ENCODE measurements at regions not wholly inside any gene's neighbourhood (a gene's known extent, or its start where the extent isn't known, plus 50 kb on each side); places are given as distances from the start of the nearest gene placed in this dataset.

GRCh38 chr5:90223756-90224155 lies 185.8 kb downstream of the CETN3 start:
- no peaks in the 10 kb centered on the region for H3K9me3 ChIP-seq (replicated peaks; ENCODE audit: control insufficient read depth, insufficient read depth, low read length)
- DNase-seq (ENCODE audit: low read depth, low spot score) (no peak), FAIRE-seq (no peak)
- no TSS peak for BruUV-seq (replicated peaks)
- no peak overlapping the region for H3K9ac ChIP-seq (replicated peaks; ENCODE audit: extremely low read depth, insufficient read depth, low read length)
- no peaks in the 10 kb centered on the region for H3K79me2 ChIP-seq (ENCODE audit: control insufficient read depth, insufficient read depth, low read length)
- H3K9me1 ChIP-seq (replicated peaks; ENCODE audit: control insufficient read depth, extremely low read depth, insufficient read depth, low read length), result no peaks in the 10 kb centered on the region
- no peaks in the 10 kb centered on the region for H3K36me3 ChIP-seq (ENCODE audit: control insufficient read depth in 2 of 2, extremely low read depth in 1 of 2, insufficient read depth in 2 of 2, low read length in 2 of 2)
- H4K20me1 ChIP-seq (replicated peaks; ENCODE audit: control insufficient read depth, extremely low read depth, insufficient read depth, low read length), result no peaks in the 10 kb centered on the region
- peaks cover 27% of the 10 kb centered on the region for H3K4me1 ChIP-seq (ENCODE audit: control insufficient read depth, extremely low read depth, insufficient read depth, low read length)
- H2AFZ ChIP-seq (ENCODE audit: low read depth, low read length), result no peak overlapping the region
- H3K4me3 ChIP-seq (replicated peaks in 1 of 3; ENCODE audit: insufficient read depth in 1 of 3, low read depth in 1 of 3, low read length in 3 of 3), result no peak overlapping the region
- dilution Hi-C loops (cut with MboI; ENCODE audit: extremely low pct_ligation_motif_present, low sequenced_read_pairs) (no loop called here), intact Hi-C loops (cut with micrococcal nuclease) (no loop called here)
- ChIA-PET CTCF (no interaction called here), POLR2A (no interaction called here)
- H3K27me3 ChIP-seq (ENCODE audit: control insufficient read depth in 2 of 2, insufficient read depth in 2 of 2, low read length in 2 of 2), result no peaks in the 10 kb centered on the region
- TF ChIP-seq JUN (IDR thresholded peaks at IDR 0.05; ENCODE audit: borderline replicate concordance, insufficient read depth, insufficient read length, low read depth) (no peak), MYC (IDR thresholded peaks at IDR 0.05; ENCODE audit: low read depth, low read length) (no peak)
- no peak overlapping the region for H3K4me2 ChIP-seq (ENCODE audit: insufficient read depth, low read length)
- no peak overlapping the region for H3K27ac ChIP-seq (ENCODE audit: insufficient read depth, low read depth, low read length)

GRCh38 chr5:90221951-90222350 lies 187.6 kb downstream of the CETN3 start:
- ChIA-PET CTCF (interaction anchor here (1.3 kb wide), 1 partner anchor 43 kb away, joined by 3 read pairs; no protein-coding TSS in a partner anchor), POLR2A (no interaction called here)
- Histone ChIP-seq H3K4me2 (ENCODE audit: insufficient read depth, low read length) (peak overlapping the region; percentile 1), H3K79me2 (ENCODE audit: control insufficient read depth, insufficient read depth, low read length) (no peaks in the 10 kb centered on the region), H3K9ac (replicated peaks; ENCODE audit: extremely low read depth, insufficient read depth, low read length) (no peak overlapping the region), H3K36me3 (ENCODE audit: control insufficient read depth in 2 of 2, extremely low read depth in 1 of 2, insufficient read depth in 2 of 2, low read length in 2 of 2) (no peaks in the 10 kb centered on the region), H3K27ac (ENCODE audit: insufficient read depth, low read depth, low read length) (no peak overlapping the region), H3K9me1 (replicated peaks; ENCODE audit: control insufficient read depth, extremely low read depth, insufficient read depth, low read length) (no peaks in the 10 kb centered on the region), H2AFZ (ENCODE audit: low read depth, low read length) (no peak overlapping the region), H3K4me1 (ENCODE audit: control insufficient read depth, extremely low read depth, insufficient read depth, low read length) (peaks cover 27% of the 10 kb centered on the region), H3K4me3 (replicated peaks in 1 of 3; ENCODE audit: insufficient read depth in 1 of 3, low read depth in 1 of 3, low read length in 3 of 3) (no peak overlapping the region), H4K20me1 (replicated peaks; ENCODE audit: control insufficient read depth, extremely low read depth, insufficient read depth, low read length) (no peaks in the 10 kb centered on the region), H3K27me3 (ENCODE audit: control insufficient read depth in 2 of 2, insufficient read depth in 2 of 2, low read length in 2 of 2) (no peaks in the 10 kb centered on the region), H3K9me3 (replicated peaks; ENCODE audit: control insufficient read depth, insufficient read depth, low read length) (no peaks in the 10 kb centered on the region)
- DNase-seq (ENCODE audit: low read depth, low spot score), result peak; percentile 59
- FAIRE-seq, result peak; percentile 55
- intact Hi-C loops (cut with micrococcal nuclease), result no loop called here
- TF ChIP-seq POLR2A (IDR thresholded peaks at IDR 0.05; ENCODE audit: low read depth, low read length) (no peak), JUN (IDR thresholded peaks at IDR 0.05; ENCODE audit: borderline replicate concordance, insufficient read depth, insufficient read length, low read depth) (peak; percentile 42), MAX (IDR thresholded peaks at IDR 0.05; ENCODE audit: insufficient read depth, insufficient read length) (no peak), CTCF (IDR thresholded peaks at IDR 0.05; ENCODE audit: extremely low read depth in 1 of 2, insufficient read depth in 1 of 2, low read depth in 1 of 2, low read length in 2 of 2) (no peak), MYC (IDR thresholded peaks at IDR 0.05; ENCODE audit: low read depth, low read length) (no peak), GATA2 (IDR thresholded peaks at IDR 0.05; ENCODE audit: insufficient read depth, insufficient read length, low read depth, low read length) (peak; percentile 34), FOS (IDR thresholded peaks at IDR 0.05; ENCODE audit: borderline replicate concordance, insufficient read depth, low read length) (peak; percentile 72)
- dilution Hi-C loops (cut with MboI; ENCODE audit: extremely low pct_ligation_motif_present, low sequenced_read_pairs), result no loop called here
- no TSS peak for BruUV-seq (replicated peaks)

Data from endothelial cell of umbilical vein (primary cell).